ENCODE measurements at regions not wholly inside any gene's neighbourhood (a gene's known extent, or its start where the extent isn't known, plus 50 kb on each side); places are given as distances from the start of the nearest gene placed in this dataset.
"Not testable (repeated sequence)": the region's sequence is repeated elsewhere in the genome, so short reads cannot be mapped to it uniquely, and the experiment has no call there.

DNA sequence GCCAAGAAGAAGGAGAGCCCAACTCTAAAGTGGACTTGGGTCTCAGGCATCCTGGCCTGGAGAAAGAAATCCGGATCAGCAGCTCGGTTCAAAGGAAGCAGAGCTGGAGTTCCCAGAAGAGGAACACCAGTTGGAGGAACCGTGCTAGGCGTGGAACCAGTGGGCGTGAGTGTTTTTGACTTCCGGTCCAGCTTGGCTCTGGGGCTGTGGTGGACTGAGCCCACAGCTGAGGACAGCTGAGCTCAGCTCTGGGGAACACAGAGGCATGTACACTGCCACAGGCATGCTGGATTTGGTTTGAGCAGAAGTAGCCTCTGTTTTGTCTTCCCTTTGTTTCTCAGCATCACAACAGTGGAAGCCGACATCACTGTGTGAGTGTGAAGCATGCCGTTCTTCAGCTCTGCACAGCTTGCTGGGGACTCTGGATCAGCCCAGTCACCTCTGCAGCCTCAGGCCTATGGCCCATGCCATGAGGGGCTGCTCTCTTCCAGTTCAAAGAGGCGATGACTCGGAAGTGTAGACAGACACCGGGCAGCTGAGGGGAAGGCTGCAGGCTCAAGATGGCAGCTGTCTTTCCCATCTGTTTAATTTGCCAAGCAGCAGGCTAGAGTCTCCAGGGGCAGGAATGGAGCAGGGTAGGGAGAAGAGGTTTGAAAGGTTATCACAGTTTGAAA lies 185.8 kb upstream of the UBE3A start:
- DNase-seq: peak; percentile 0

- no peak for DNase-seq
These were observed 184.9 kb upstream of the UBE3A start for GRCh38 chr15:25623708-25624107.

- DNase-seq: no peak
These were observed 181.6 kb upstream of the UBE3A start for GRCh38 chr15:25620466-25620865.

DNA sequence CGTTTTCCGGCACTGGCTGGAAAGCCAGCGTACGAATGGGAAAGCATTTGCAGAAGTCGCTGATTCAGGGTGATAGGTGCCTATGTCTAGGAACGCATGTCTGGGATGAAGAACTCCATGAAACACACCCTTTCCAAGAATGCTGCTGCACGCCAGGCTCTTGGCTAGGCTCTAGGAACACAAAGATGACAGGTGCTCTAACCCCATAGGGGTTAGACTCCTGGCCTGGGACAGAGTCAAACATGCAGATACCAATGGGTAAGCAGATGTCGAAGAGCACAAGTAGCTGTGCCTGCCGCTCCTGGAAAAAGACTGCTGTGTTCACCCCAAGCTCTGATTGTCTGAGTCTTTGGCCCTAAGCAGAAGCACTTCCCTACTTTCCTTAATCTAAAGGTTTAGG lies 180.9 kb upstream of the UBE3A start:
- no peak for DNase-seq

DNA sequence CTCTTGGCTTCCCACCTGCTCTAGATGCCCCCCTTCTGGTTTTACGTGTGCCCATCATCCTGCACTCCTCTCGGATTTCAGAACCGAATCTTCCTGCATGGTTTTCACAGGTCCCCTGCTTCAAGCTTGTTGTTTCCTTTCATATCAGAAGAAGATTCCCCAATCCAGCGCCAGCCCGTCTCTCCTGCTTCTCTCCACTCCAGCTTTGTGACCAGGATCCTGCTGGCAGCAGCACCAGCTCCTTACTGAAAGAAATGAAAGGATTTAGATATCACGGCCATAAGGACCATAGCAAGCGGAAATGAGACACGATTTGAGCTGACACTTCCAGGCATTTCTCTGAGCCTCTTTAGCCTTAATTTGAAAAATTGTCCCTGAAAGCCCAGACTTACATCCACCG lies 180.3 kb upstream of the UBE3A start:
- DNase-seq: no peak

DNA sequence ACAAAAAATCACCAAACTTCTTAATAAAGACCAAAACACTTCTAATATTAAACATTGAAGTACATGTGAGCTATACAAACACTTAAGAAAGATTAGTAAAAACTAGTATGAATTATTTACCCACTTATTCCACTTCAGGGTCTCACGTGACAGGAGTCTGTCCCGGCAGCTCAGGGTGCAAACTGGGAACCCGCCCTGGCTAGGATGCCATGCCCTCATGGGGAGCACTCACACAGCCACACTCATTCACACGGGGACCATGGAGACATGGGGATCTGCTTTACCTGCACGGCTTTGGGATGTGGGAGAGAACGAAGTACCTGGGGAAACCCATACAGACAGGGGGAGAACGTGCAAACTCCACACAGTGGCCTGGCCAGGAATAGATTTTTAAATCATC lies 179.3 kb upstream of the UBE3A start:
- DNase-seq: no peak

DNA sequence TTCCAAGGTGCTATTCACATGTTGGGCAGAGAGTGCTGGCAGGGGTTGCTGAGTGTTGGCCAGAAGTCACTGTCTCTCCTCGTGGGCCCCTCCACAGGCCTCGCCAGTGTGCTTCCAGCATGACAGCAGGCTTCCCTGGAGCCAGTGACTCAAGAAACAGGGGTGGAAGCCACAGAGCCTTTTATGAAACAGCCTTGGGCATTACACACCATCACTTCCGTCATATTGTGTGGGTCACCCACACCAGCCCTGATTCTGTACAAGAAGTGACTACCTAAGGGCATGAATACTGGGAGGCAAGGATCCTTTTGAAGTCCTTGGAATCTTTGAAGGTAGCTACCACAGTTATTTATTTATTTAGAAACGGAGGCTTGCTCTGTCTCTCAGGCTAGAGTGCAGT lies 177.6 kb upstream of the UBE3A start:
- no peak for DNase-seq

- DNase-seq: no peak
These were observed 174.3 kb upstream of the UBE3A start for GRCh38 chr15:25613134-25613533.

DNA sequence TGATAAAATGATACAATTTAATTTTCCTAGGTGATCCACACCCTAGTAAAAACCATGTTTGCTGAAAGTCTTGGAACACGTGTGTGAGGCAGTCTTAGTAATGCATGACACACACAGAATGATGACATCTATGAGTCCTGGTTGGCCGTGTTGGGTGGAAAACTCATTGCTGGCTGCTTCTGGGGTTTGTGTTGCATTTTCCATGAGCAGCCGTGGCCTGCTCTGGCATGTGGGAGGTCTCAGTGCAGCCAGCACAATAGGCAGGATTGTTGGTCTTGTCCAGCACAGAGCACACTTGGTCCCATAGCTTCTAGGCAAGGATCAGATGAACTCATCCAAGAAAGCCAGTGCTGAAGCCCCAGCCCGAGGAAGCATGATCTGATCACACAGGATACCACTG lies 172.8 kb upstream of the UBE3A start:
- DNase-seq: no peak

DNA sequence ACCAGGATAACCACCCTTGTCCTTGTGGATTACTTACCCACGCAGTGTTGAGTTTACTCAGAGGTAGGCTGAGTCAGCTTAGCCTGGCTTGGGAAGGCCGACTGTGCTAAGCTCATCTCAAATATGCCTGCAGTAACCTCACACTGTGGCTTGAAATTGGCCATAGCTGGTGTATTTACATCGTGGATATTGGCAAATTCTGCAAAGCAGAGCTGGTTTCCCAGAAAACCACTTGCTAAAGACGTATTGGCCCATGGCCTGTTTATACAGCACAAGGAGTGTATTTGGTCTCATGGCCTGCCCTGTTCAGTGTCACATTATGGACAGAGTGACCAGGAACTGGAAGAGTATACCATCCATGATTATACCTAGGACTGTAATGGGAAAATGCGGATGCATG lies 170.5 kb upstream of the UBE3A start:
- no peak for DNase-seq

- no peak for DNase-seq
These were observed 170.1 kb upstream of the UBE3A start for GRCh38 chr15:25608926-25609325.

DNA sequence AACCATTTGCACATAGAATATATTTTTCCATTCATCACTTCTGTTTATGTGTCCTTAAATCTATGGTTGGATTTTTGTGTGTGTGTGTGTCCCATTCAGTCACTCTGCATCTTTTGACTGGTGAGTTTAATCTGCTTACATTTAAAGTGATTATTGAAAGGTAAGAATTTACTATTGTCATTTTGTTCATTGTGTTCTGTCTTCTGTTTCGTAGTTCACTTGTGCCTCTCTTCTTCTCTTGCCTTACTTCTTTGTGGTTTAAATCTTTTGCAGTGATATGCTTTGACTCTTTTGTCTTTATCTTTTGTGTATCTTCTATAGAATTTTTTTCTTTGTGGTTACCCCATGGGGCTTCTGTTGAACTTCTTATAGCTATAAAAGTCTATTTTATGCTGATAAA lies 166.3 kb upstream of the UBE3A start:
- DNase-seq: no peak

GRCh38 chr15:25600751-25601150 lies 161.9 kb upstream of the UBE3A start:
- no peak for DNase-seq

DNA sequence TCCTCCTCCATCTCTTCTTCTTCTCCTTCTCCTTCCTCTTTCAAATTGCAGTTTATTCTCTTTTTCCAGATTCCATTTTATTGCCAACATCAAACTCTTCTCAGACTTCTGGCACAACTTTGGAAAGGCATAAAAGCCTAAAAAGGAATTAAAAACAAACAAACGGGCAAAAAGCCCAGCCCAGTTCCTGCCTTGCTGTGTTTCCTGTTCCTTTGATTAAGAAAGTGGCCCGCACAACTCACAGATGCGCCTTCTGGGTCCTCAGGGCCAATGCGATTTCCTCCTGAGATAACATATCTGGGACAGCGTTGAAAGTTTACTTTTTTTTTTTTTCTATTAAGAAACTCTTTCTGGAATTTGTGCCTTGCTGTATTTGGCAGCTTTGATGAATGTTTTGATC lies 158.7 kb upstream of the UBE3A start:
- no peak for DNase-seq

DNA sequence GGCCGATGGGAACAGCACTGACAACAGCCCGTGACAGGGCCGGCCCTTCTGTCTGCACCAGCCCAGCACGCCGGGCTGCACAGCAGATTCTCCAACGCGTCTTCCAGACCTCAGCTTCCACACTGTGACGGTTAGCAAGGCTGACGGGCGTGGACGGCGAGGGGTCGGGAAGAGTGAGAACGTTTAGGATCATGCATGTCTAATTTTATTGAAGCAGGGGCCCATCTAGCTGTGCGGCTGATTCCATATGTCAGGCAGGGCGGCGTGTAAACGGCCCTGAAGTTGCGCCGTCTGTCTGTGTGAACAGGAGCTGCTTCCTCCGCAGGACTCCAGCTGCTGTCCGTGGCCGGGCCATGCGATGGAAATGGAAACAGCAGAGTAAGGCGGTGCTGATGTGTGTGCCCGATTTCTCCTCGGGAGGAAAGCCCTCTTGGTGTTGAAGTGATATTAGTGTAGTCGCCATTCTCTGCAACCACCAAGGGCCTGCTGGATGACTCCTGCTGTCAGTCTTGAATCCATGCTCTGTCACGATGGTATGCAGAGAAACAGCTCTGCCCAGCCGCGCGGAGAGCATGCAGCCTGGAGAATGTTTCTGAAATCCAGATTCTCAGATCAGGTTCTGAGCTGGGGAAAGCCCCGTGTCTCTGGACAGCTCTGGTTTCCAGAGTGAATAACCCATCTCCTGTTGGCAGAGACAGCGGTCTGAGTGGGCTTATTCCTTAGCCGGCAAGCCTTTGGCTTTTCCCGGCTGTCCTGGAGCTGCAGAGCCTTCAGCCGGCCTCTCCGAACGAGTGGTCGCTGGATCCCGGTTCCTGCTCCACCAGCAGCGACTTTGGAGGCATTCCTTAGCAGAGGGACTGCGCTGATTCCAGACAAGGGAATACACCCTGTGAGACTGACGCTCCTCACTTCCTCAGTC lies 158.1 kb upstream of the UBE3A start:
- no peak for DNase-seq

DNA sequence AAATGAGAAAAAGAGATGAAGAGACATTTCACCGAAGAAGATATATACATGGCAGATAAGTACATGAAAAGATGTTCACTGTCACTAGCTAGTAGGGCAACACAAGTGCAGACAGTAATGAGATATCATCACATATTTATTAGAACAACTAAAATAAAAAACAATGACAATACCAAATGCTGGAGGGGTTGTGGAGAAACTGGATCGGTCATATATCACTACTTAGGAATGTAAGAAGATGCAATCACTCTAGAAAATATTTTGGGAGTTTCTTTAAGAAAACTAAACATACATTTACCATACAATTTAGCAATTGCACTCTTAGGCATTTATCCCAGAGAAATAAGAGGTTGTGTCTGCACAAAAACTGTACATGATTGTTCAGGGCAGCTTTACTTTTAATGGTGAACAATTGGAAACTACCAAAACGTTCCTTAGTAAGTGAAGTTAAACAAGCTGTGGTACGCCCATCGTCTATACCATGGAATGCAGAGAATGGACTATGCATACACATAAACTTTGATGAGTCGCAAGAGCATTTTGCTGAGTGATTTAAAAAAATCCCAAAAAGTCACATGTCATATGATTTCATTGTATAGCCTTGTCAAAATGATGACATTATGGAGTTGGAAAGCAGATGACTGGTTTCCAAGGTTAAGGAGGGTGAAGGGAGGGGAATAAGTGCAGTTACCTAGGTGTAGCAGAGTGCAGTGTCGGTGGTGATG lies 149.0 kb upstream of the UBE3A start:
- no peak for DNase-seq

DNA sequence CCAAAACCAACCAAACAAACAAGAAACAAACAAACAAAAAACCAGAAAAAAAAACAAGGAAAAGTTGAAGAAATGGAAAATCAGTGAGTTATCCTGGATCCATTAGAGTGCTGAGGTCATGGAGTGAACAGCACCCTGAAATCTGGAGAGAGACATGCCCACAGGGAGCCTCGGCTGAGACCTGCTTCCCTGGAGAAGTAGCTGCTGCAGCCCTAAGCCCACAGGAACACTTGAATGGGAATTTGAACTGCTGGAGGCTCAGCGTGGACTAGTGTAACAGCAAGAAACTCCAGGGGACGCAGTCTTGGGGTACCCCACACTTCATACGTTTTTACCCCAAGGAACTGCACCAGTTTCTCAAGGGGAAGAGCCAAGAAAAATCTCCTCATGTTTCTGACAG lies 144.1 kb upstream of the UBE3A start:
- no peak for DNase-seq

DNA sequence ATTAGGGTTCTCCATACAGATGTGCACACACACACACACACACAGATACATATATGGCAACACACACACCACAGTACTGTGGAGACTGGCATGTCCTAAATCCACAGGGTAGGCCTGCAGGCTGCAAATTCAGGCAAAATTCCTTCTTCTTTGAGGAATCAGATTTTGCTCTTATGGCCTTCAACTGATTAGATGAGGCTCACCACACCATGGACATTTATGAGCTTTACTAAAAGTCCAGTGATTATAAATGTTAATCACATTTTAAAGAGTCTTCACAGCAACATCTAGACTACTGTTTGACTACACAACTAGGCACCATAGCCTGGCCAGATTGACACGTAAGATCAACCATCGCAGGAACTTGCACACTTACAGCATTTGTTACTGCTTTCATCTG lies 140.3 kb upstream of the UBE3A start:
- no peak for DNase-seq

DNA sequence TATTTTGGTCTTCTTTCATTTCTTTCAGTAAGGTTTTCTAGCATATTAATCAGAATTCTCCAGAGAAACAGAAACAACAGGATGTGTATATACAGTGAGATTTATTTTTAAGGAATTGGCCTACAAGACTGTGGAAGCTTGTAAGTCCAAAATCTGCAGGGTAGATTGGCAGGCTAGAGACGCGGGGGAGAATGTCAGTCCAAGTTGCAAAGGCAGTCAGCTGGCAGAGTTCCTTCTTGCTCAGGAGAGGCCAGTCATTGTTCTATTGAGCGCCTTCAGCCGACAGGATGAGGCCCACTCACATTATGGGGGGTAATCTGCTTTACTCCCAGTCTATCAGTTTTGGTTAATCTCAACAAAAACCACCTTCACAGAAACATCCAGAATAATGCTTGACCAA lies 133.4 kb upstream of the UBE3A start:
- DNase-seq: no peak

GRCh38 chr15:25568751-25569150 lies 129.9 kb upstream of the UBE3A start:
- no peak for DNase-seq

DNA sequence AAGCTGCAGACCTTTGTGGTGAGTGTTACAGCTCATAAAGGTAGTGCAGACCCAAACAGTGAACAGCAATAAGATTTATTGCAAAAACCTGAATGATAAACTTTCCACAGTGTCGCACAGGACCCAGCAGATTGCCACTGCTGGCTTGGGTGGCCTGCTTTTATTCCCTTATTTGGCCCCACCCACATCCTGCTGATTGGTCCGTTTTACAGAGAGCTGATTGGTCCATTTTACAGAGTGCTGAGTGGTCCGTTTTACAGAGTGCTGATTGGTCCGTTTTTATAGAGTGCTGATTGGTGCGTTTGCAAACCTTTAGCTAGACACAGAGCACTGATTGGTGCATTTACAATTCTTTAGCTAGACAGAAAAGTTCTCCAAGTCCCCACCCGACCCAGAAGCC lies 127.7 kb upstream of the UBE3A start:
- not testable (repeated sequence) for DNase-seq

DNA sequence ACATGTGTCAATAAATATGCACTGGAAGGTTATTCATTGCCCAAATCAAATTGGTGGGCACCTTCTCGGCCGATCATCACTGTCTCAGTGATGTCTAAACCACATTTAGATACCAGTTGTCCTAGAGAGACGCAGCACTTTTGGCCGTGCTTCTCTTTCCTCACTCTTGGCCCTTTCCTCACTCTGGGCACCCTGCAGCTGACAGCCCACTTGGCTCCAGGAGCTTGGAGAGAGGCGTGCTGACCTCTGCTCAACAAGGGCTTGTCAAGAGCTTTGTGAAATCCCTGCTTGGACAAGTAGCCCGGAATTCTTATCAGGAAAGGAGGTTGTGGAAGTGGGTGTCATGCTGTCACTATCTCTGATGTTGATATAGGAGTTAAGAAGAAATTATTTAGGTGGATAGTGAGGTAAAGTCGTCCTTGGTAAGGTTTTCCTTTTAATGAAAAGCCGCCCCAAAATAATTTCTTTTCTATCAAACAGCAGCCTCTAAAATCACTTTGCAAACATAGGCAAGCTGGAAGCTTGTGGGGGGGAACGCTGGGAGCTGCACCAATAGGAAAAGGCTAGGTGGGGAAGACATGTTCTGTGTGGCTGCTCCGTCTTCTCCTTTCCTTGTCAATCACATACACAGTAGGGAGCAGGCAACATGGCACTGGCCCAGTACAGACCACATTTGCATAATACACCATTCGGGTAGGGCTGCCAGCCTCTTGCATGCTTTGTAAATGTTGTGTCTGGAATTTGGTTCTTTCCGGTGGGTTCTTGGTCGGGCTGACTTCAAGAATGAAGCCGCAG lies 126.8 kb upstream of the UBE3A start:
- DNase-seq: no peak

- DNase-seq: no peak
These were observed 124.8 kb upstream of the UBE3A start for GRCh38 chr15:25563596-25563995.
